Activated naive CD4-positive, alpha-beta T cell treated with Interleukin-2 at 50 U/mL for 16 hours (primary cell): ENCODE measurements at regions not wholly inside any gene's neighbourhood (a gene's known extent, or its start where the extent isn't known, plus 50 kb on each side); places are given as distances from the start of the nearest gene placed in this dataset.

Experiments used
- DNase-seq: peaks from one replicate; pipeline ENCODE4 v3.0.0-alpha.2; 2020

DNA sequence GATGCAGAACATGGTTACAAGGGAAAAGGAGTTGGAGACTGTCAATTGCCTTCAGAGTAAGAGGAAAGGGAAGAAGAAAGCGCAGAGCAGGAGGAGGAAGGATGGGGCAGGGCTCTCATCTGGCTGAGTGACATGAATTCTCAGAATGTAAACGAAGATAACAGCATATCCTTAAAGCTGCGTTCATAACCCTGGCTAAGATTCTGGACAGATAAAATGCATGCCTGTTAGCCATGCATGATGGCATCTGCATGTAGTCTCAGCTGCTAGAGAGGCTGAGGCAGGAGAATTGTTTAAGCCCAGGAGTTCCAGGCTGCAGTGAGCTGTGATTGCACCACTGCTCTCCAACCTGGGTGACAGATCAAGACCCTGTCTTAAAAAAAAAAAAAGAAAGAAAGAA, 493.5 kb upstream of the PRKX start:
- DNase-seq: no peak

DNA sequence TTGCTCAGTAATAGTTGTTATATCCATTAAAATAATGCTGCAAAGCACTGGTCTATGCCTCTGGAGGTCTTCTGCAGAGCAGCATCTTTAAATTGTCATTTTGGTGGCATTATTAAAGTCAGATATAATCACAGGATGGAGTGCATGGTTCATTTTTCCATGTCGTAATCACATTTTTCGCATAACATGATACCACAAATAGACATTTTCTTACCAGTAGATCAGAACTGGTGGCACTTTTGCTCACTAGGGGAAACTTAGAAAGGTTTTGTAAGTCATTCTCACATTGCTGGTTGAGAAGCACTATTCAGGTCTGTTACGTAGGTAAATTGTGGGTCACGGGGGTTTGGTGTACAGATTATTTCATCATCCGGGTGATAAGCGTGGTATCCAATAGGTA, 484.5 kb upstream of the PRKX start:
- DNase-seq: no peak

DNA sequence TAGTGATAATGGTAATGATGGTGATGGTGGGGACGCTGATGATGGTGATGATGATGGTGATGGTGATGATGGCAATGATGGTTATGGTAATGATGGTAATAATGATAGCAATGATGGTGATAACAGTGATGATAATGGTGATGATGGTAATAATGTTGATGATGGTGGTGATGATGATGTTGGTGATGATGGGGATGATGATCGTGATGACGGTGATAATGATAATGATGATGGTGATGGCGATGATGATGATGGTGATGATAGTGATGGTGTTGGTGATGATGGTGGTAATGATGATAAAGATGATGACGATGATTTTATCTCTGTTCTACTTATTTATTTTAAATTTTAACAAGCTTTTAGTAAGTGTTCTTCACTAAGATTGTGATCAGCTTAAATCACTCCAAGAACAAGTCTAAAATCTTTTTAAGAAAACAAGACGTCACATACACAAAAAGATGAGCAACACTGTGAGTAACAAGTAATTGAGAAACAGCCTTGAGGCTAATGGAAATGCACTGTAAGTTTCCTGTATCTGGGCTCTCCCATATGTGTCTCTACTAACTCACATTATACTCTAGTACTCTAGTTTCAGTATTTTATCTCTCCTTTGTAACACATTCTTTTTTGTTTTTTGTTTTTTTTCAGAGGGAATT, 480.2 kb upstream of the PRKX start:
- no peak for DNase-seq

DNA sequence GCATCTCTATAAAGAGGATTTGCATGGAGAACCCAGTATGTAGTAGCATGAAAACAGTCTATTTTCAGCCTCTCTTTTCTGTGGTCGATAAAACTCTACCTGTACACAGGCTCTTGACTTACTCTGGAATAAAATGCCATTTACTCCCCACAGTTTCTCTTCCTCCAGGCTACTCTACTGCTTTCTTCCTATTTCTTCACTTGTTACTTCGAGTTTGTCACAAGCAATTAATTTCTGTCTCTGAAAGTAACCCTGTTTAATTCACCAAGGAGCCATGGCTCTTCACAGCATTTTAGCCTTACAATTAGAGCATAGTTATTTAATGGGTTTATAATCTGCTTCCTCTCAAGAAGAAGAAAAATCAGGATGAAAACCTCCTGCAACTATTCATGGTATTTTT, 472.9 kb upstream of the PRKX start:
- no peak for DNase-seq

DNA sequence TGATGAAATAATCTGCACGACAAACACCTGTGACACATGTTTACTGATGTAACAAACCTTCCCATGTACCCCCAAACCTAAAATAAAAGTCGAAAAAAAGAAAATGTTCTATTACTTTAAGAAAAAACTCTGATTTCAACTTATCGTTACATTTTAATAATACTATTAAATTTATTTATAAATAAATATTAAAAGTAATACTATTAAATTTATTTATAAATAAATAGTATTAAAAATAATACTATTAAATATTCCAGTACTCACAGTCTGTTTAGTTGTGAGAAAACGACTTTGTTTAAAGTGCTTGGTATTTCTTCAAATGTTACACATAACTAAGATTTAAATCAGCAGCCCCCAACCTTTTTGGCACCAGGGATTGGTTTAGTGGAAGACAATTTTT, 471.6 kb upstream of the PRKX start:
- no peak for DNase-seq

DNA sequence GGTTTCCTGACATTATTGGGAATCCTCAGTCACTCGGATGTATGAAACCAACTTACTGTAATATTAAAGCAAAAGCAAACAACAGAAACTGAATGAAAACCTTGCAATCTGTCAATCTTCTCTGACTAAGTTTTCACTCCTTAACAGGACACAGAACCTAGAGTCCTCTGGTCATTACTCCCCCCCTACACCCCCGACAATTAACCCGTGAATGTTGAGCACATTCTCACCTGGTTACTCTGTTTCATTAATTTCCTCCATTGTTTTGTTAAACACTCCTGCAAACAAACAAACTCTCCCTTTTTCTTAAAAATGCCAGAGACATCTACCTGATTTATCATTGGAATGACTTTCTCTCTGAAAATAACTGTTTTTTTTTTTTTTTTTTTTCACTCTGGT, 469.0 kb upstream of the PRKX start:
- no peak for DNase-seq

DNA sequence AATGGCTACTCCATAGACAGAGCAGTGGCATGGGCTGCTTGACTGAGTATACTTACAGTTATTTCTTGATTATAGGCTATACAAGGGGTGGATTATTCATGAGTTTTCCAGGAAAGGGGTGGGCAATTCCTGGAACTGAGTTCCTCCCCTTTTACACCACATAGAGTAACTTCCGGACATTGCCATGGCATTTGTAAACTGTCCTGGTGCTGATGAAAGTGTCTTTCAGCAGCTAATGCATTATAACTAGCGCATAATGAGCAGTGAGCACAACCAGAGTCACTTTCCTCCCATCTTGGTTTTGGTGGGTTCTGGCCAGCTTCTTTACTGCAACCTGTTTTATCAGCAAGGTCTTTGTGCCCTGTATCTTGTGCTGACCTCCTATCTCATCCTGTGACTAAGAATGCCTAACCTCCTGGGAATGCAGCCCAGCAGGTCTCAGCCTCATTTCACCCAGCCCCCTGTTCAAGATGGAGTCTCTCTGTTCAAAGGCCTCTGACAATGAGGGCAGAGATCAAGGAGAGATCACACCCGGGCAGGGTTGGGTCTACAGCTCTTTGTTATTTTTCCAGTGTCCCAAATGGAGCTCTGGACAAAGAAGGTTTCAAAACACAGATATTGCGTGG, 468.4 kb upstream of the PRKX start:
- DNase-seq: no peak

DNA sequence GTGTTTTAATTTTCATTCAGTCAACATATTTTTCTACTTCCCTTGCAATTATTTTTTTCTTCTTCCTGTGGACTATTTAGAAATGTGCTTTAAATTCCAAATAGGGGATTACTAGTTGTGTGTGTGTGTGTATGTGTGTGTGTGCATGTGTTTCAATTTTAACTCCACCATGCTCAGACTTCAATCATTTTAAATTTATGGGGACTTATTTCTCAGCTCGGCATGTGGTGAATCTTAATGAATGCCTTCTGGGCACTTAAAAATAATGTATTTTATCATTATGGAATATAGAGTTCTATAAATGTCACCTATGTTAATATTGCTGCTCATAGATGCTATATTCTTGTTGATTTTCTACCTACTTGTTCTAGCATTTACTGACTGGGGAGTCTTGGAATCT, 465.6 kb upstream of the PRKX start:
- DNase-seq: no peak

DNA sequence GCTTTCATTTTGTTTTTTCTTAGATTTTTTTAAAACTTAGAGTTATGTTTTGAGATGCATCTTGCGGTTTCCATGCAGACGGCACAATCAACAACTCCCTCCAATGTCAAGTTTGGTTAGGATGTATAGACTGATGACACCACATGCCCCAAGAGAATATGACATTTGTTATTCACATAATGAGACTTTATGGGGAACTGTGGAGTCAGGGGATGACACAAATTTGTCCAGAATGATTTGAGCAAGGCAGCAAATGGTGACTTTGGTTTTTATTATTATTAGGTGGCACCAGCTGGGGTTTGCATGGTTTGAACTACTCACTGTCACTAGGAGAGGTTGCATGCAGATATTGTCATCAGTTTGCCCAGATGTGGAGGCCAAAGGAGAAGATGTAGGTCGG, 461.8 kb upstream of the PRKX start:
- DNase-seq: no peak

DNA sequence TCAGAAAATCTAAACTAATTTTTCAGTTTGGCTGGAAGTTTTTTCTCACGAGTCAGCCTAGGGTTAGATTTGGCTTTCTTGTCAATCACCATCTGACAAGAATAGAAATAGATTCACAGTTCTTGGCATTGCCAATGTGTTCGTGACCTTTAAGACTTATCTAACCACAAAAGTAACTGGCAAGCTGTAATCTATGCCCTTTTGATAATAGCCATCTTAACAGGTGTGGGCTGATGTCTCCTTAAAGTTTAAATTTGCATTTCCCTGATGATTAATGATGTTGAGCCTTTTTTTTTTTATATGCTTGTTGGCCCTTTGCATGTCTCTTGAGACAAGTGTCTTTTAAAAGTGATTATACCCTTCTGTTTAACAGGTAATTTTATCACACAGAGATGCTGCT, 460.3 kb upstream of the PRKX start:
- no peak for DNase-seq

DNA sequence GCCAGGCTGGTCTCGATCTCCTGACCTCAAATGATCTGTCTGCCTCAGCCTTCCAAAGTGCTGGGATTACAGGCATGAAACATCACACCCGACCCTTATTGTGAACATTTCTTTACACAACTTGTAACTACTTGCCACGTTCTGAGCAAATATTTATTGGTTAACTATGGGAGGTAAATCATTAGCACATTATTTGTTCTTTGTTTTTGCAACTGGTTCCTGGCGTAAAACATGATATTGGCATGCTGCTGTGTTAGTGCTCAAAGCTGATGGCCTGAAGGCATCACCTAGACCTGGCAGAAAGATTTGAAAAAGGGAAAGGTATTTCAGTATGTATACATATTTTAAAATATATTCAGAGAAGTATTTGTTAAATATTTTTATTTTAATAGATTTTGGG, 438.3 kb upstream of the PRKX start:
- DNase-seq: no peak

DNA sequence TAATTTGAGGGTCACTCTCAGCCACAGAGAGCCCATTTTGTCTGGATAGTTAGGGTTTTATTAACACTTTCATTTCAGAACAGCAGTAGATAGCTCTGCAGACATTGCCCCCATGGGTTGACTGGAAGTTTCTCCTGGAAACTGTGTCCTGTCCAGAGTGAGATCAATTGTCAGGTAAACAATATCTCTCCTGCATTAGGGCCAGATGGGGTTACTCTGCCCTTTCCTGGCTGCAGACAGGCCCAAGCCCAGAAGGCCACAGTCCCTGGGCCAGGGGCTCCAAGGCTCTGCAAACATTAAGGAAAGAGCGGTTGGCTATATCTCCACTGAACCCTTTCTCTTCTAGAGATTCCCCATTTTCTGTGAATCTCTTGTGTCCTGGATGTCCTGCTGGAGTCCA, 436.8 kb upstream of the PRKX start:
- no peak for DNase-seq

DNA sequence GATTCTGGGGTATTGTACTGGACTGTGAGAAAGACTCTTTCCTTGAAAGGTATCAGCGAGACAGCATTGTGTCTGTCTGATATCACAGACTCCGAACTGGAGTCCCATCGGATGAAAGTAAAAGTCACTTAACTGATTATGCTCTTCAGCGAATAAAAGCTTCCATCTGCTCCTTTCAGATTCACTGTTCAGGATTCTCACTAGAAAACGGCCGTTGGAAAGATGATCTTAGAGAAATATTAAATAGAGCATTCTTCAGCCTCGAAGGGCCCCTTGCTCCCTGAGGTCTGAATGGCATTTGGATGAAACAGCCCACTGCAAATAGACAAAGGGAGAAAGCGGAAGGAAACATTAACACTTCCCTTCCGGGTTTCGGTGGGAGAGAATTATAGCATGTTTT, 416.2 kb upstream of the PRKX start:
- DNase-seq: no peak

DNA sequence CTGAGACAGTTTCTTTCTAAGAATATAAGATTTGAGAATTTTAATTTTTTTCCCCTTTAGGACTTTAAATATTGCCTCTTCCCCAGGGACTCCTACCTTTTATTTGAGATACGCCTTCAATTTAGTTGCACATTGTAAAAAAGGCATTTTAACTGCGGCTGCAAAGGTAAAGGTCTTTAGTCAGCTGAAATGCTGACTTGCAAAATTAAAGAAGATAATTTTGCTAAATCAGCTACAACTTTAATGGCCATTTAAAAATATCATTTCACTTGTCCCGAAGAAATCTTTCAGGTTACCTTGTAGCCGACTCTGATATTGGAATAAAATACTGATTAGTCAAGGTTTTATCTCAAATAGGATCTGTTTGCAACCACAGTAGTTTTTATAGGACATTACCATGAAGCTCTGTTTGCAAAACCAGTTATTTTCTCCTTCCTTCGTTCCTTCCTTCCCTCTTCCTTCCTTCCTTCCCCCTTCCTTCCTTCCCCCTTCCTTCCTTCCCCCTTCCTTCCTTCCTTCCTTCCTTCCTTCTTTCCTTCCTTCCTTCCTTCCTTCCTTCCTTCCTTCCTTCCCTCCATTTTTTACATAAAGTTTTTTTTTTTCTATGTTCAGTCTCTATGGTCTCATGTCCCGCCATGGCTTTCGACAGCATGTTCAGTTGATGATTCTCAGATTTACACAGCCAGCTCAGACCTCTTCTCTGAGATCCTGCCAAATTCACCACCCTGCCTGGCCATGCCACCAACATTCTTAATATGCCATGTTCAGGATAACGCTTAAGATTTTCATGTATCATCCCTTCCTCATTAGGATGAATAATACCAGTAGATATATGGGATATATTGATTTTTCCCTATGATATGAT, 405.4 kb upstream of the PRKX start:
- no peak for DNase-seq

DNA sequence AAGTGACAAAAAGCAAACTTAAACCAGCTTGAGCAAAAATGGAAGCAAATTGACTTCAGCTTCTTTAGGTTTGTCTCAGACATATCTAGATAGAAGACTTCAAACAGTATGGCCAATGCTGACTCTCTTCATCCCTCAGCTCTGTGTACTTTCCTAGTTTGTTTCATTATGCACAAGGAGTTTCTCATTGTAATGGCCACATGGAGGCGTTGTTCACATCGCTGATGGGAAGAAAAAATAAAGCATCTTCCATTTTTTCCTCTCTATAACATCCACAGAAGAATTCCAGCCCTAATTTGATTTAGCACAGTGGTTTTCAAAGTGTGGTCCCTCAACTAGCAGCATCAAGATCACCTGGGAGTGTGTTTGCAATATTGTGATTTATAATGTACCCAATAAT, 397.5 kb upstream of the PRKX start:
- DNase-seq: no peak

DNA sequence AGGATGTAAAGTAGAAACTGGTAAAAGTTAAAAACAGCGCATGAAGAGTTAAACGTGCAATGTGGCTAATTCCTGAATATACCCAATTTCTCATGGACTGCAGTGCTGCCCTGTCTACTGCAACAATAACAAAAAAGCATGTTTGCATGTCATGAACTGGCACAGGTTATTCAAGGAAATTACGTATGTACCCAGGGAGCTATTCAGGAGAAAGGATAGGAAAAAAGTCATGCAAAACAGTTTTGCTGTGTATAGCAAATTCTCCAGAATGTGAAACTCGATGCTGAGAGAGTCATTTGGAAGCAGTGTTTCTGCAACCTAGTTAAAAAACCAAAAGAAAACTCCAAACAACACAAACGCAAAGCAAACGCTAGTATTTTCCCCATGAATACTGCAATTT, 381.5 kb upstream of the PRKX start:
- DNase-seq: no peak

DNA sequence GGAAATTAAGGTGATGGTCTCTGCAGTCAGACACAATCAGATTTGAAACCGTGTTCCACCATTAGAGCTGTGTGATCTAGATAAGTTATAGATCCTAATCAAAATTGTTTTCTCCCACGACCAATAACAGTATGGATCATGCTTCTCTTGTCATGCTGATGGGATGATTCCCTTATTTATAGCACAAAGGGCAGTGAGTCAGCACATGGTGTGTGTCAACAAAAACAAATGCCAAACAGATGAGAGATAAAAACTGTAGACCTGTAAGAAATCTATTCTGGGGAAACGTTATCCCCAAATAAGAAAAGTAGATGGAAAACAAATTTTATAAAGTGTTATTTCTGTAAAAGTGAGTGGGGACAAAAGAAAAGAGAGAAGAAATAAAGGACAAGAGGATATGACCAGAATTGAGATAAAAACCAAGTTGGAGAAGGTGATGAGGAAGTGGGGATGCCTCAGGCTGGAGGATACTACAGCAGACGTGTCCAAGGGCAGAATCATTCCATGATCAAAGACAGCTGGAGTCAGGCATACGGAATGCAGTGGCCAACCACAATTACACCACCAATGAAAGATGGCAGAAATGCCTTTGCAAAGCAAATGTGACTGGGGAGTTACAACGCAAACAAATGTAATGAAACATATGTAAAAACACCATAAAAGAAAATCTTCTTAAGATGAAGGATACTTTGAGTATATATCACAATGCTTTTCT, 377.8 kb upstream of the PRKX start:
- no peak for DNase-seq

DNA sequence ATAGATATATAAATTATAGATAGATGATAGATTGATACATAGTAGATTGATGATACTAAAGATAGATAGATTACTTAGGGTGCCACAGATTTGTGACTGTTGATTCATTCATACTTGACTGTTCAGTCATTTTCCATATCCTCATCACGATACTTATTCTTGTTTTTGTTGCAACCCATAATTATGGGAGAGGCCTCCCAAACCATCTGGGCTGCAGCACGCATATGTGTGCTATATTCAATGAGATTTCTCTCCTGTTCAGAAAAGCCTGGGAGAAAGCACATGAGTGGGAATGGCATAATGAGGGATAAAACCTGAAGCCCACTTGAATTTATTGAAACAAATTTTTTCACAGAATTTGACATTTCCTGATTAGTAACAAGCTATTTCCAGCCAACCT, 346.4 kb upstream of the PRKX start:
- DNase-seq: no peak

DNA sequence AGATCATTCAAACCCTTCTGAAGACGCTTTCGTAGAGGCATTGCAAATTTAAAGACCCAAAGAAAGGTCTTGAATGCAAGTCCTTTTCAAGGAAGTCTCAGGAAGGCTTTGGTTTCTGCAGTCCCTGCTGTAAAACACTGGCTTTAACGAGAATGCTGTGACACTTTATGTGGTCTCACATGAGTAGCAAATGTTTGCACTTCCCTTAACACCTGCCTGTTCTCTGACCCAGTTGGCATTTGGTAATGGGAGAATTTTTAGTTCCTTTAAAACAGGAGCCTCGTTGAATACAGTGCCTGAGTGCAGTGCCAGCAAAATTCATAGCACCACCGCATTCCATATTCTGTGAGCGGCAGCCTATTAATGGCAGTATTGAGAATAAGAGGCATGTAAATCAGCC, 330.5 kb upstream of the PRKX start:
- DNase-seq: no peak

DNA sequence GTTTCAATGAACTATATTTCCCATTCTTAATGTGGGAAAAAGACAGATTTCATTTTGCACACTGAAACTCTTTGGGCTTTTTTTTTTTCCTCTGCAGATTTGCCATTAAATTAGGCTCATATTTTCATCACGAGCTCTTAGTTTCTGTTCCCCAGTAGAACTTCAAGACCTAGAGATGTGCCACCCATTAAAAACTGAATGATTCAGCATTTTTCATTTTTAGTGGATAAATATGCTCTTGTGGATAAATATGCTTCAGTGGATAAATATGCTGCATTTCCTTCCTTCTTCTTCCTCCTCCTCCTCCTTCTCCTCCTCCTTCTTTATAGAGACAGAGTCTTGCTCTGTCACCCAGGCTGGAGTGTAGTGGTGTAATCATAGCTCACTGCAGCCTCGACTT, 322.4 kb upstream of the PRKX start:
- no peak for DNase-seq

DNA sequence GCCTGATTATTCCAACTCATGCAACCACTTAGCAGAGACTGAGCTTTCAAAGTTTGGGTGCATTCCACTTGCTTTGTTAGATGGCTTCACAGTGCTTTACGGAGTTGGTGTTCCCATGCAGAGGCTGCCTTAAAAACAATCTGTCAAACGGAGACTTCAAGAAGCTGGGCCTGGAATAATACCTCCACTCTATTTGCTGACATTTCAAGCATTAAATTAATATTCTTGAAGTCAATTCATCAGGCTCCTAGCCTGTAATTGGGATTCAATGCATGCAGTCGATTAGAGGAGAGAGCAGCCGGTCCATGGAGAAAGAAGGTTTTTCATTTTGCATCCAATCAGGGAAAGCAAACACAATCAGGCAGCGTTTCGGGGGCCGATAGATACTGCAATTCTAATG, 314.7 kb upstream of the PRKX start:
- DNase-seq: no peak

DNA sequence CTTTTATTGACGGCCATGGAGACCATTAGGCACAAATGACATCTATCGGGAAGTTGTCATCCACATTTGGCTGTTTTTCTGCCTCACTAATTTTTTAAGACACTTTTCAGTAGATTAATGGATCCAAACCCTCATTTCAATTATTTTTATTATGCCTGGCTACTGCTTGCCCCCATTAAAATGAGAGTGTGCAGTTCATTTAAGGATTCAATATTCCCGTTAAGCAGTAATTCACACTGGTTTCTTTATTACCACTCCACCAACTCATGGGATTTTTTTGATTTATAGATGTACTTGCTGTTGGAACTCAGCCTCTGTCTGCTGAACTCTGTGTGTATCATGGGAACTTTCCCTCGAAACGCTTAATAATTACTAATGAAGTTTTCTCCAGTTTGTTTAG, 291.8 kb upstream of the PRKX start:
- no peak for DNase-seq

DNA sequence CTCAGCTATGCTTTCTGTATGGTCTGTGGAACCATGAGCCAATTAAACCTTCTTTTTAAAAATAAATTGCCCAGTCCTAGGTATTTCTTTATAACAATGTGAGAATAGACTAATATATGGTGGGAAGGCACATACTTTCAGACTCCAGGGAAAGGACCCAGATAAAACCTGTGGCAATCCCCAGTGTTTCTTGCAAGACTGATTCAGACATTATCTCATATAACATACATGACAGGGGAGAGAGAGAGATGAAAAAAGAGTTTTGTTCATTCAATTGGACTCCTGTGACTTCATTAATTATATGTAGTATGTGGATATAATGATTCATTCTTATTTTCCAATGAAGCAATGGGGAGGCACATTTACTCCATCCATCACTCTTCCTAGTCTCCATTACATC, 291.4 kb upstream of the PRKX start:
- DNase-seq: no peak

DNA sequence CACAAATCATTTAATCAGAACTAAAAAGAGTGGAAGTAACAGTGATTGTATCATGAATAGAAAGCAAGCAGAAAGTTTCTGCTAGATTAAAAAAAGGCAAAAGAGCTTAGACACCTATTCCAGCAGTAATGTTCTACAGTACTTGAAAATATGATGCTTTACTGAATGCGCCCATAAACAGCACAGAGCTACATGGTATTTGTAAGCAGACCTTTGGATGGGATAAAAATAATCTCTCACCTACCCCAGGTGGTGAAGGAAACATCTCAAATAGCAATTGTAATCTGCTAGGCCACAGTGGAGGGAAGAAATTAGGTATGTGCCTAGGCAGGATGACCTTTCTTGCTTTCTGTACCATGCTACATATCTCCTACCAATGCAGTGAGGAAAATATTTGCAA, 280.9 kb upstream of the PRKX start:
- no peak for DNase-seq
